WERI-Rb-1 (cell line): ENCODE measurements at regions not wholly inside any gene's neighbourhood (a gene's known extent, or its start where the extent isn't known, plus 50 kb on each side); places are given as distances from the start of the nearest gene placed in this dataset.
"Not testable (repeated sequence)": the region's sequence is repeated elsewhere in the genome, so short reads cannot be mapped to it uniquely, and the experiment has no call there.

Experiments used
- DNase-seq: peaks from one replicate; pipeline ENCODE4 v3.0.0-alpha.2; 2020
- H3K27ac ChIP-seq: fragments of 250-450 bp; sonication (Bioruptor Pico); 2 replicates; pipeline ENCODE4 v1.5.1; 2020; ENCODE audit warnings: mild to moderate bottlenecking, moderate library complexity
- H3K27me3 ChIP-seq: fragments of 250-450 bp; sonication (Bioruptor Pico); 2 replicates; pipeline ENCODE4 v1.5.1; 2021; ENCODE audit warnings: mild to moderate bottlenecking, low read depth, moderate library complexity; ENCODE audit not compliant: insufficient read depth, severe bottlenecking
- H3K36me3 ChIP-seq: fragments of 250-450 bp; sonication (Bioruptor Pico); 2 replicates; pipeline ENCODE4 v1.5.1; 2020; ENCODE audit warnings: mild to moderate bottlenecking, moderate library complexity
- H3K4me3 ChIP-seq: 2 replicates; pipeline ENCODE4 v1.5.1; 2011; ENCODE audit warnings: low read depth, mild to moderate bottlenecking, control low read depth, low read length
- H3K9me3 ChIP-seq: fragments of 250-450 bp; sonication (Bioruptor Pico); 2 replicates; pipeline ENCODE4 v1.5.1; 2021; ENCODE audit warnings: mild to moderate bottlenecking, moderate library complexity; ENCODE audit not compliant: severe bottlenecking
- TF ChIP-seq, protein P1 (sequence below): IDR thresholded peaks from 2 replicates; pipeline ENCODE4 v1.5.1; 2011; ENCODE audit warnings: low read depth, mild to moderate bottlenecking, control low read depth, inconsistent platforms, low read length

DNA sequence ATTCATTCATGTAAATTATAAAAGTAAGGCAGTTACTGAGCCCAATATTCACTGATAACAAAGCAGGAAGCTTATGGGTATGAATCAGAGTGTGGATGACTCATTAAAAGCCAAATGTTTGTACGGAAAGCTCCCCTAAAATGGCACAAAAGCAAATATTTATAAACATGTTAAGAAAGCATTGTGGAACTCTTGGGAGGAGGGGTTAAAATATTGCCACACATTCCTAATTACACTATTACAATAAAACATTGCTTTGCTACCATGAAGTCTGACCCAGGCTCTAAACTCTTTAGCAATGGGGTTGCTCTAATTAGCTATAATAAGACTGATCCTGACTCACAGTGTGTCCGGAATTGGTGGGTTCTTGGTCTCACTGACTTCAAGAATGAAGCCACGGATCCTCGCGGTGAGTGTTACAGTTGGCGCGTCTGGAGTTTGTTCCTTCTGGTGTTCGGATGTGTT is 110.9 kb downstream of the NAB1 start:
- Histone ChIP-seq H3K27me3 (no peaks in the 10 kb centered on the region), H3K27ac (no peak overlapping the region), H3K9me3 (no peaks in the 10 kb centered on the region), H3K4me3 (no peak overlapping the region), H3K36me3 (no peaks in the 10 kb centered on the region)
- TF ChIP-seq, protein P1, sequence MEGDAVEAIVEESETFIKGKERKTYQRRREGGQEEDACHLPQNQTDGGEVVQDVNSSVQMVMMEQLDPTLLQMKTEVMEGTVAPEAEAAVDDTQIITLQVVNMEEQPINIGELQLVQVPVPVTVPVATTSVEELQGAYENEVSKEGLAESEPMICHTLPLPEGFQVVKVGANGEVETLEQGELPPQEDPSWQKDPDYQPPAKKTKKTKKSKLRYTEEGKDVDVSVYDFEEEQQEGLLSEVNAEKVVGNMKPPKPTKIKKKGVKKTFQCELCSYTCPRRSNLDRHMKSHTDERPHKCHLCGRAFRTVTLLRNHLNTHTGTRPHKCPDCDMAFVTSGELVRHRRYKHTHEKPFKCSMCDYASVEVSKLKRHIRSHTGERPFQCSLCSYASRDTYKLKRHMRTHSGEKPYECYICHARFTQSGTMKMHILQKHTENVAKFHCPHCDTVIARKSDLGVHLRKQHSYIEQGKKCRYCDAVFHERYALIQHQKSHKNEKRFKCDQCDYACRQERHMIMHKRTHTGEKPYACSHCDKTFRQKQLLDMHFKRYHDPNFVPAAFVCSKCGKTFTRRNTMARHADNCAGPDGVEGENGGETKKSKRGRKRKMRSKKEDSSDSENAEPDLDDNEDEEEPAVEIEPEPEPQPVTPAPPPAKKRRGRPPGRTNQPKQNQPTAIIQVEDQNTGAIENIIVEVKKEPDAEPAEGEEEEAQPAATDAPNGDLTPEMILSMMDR, result no peak
- no peak for DNase-seq

- H3K4me3 ChIP-seq, DNase-seq, H3K36me3 ChIP-seq, H3K27ac ChIP-seq, H3K27me3 ChIP-seq, H3K9me3 ChIP-seq: not testable (repeated sequence)
These were observed 111.7 kb downstream of the NAB1 start for GRCh38 chr2:190760353-190761150.

GRCh38 chr2:190761216-190761615 is 112.3 kb downstream of the NAB1 start:
- not testable (repeated sequence) for DNase-seq

DNA sequence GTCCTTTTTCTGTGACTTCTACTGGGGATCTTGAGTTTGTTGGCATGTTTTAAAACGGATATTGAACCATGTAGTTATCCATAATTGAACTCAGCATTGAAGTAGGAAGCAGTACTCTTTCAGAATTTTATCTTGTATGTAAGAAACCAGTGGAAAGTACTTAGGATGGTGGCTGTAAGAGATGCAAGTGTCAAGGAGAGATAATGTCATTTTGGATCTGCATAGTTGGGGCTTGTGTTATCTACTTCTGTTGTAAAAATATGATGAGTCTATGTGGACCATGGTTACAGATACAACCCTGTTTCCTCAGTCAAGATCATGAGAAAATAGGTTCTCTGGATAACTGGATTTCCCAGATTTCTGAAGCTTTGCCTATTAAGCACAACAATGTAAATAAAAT is 113.7 kb downstream of the NAB1 start:
- H3K27ac ChIP-seq, result no peak overlapping the region
- no peak overlapping the region for H3K4me3 ChIP-seq
- no peaks in the 10 kb centered on the region for H3K27me3 ChIP-seq
- no peaks in the 10 kb centered on the region for H3K9me3 ChIP-seq
- no peaks in the 10 kb centered on the region for H3K36me3 ChIP-seq
- TF ChIP-seq, protein P1, result no peak
- no peak for DNase-seq

More at GRCh38 chr2:190761216-190761615, 112.3 kb downstream of the NAB1 start:
- not testable (repeated sequence) for H3K27ac ChIP-seq, H3K9me3 ChIP-seq, H3K36me3 ChIP-seq, H3K27me3 ChIP-seq, H3K4me3 ChIP-seq

- DNase-seq, result no peak
- Histone ChIP-seq H3K27ac (no peak overlapping the region), H3K27me3 (no peaks in the 10 kb centered on the region), H3K4me3 (no peak overlapping the region), H3K9me3 (no peaks in the 10 kb centered on the region), H3K36me3 (no peaks in the 10 kb centered on the region)
- TF ChIP-seq, protein P1, result no peak
These were observed 114.2 kb downstream of the NAB1 start for GRCh38 chr2:190763100-190763499.

GRCh38 chr2:190763901-190764514 is 115.1 kb downstream of the NAB1 start:
- Histone ChIP-seq H3K4me3 (no peak overlapping the region), H3K36me3 (no peaks in the 10 kb centered on the region), H3K27ac (no peak overlapping the region), H3K27me3 (no peaks in the 10 kb centered on the region), H3K9me3 (no peaks in the 10 kb centered on the region)
- DNase-seq, result no peak
- TF ChIP-seq, protein P1, result no peak
